Body of pancreas (tissue), 4 donors: ENCODE measurements at regions not wholly inside any gene's neighbourhood (a gene's known extent, or its start where the extent isn't known, plus 50 kb on each side); places are given as distances from the start of the nearest gene placed in this dataset.

Experiments
- POLR2A ChIP-seq, 3 donors: fragments of 450-650 bp; IDR thresholded peaks; one replicate each; pipeline ENCODE4 v1.6.1; 2016; ENCODE audit warnings: antibody characterized with exemption in 3 of 3, mild to moderate bottlenecking in 2 of 3
- TF ChIP-seq, protein P1 (sequence below), 7 experiments: fragments of 450-650 bp in 4 of 7; fragments of 200-600 bp in 3 of 7; sonication (generic) in 3 of 7; IDR thresholded peaks; one replicate each; pipeline ENCODE4 v1.5.1; 2016 to 2019; ENCODE audit warnings: antibody characterized with exemption in 7 of 7

DNA sequence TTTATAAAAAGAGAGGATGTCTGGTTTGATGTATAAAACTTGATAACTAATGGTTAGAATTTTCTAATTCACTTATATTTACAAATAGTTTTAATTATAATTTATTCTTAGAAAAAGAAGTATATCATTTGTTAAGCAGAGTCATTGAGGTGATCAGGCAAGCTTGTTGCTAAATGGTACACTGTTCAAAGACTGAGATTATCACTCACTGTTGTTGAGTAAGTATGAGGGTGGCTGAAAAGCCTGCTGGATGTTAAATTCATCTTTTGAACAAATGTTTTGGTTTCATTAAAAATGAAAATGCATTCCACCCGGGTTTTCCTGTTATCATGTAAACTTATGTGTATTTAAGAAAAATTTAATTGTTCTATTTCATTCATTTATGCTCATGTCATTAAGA lies 451.8 kb downstream of the ADAMTS20 start:
- TF ChIP-seq, protein P1, sequence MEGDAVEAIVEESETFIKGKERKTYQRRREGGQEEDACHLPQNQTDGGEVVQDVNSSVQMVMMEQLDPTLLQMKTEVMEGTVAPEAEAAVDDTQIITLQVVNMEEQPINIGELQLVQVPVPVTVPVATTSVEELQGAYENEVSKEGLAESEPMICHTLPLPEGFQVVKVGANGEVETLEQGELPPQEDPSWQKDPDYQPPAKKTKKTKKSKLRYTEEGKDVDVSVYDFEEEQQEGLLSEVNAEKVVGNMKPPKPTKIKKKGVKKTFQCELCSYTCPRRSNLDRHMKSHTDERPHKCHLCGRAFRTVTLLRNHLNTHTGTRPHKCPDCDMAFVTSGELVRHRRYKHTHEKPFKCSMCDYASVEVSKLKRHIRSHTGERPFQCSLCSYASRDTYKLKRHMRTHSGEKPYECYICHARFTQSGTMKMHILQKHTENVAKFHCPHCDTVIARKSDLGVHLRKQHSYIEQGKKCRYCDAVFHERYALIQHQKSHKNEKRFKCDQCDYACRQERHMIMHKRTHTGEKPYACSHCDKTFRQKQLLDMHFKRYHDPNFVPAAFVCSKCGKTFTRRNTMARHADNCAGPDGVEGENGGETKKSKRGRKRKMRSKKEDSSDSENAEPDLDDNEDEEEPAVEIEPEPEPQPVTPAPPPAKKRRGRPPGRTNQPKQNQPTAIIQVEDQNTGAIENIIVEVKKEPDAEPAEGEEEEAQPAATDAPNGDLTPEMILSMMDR (IDR thresholded peaks at IDR 0.05) = no peak
- TF ChIP-seq POLR2A (IDR thresholded peaks at IDR 0.05) = no peak
